ENCODE measurements at regions not wholly inside any gene's neighbourhood (a gene's known extent, or its start where the extent isn't known, plus 50 kb on each side); places are given as distances from the start of the nearest gene placed in this dataset.

DNA sequence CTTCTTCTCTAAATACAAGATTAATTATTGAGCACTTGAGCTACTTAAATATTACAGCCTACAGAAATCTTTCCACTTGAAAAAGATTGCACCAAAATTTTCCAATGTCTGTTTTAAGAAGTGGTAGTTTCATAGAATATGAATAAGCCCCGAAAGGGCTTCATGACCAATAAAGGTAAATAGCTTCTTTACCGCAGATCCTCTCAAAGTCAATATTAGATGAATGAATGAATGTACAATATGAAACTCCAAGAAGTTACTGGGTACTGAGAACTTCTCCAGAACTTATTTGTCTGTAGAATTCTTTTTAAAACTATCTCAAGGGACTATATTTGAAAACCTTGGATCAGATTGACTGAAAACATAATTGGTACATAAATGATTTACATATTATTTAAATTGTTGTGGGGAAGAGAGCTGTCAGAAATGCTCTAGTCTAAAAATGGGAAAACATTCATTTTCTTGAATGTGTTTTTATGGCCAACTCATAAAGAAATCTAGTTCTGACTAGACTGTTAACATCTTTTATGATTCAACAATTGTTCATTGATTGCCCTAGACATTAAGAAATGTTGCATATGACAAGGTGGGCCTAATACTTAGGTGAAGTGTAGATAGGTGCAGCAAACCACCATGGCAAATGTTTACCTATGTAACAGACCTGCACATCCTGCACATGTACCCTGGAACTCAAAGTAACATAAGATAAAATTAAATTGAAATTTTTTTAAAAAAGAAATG is 227.0 kb downstream of the SPRY2 start:
- Mint-ChIP-seq H3K4me3 (no peak overlapping the region), H3K27ac (no peak overlapping the region), H3K27me3 (ENCODE audit: low read depth) (no peaks in the 10 kb centered on the region), H3K4me1 (peaks cover 4% of the 10 kb centered on the region), H3K9me3 (peaks cover 4% of the 10 kb centered on the region), H3K36me3 (ENCODE audit: low read depth) (peaks cover 4% of the 10 kb centered on the region)
- TF ChIP-seq, protein P1, sequence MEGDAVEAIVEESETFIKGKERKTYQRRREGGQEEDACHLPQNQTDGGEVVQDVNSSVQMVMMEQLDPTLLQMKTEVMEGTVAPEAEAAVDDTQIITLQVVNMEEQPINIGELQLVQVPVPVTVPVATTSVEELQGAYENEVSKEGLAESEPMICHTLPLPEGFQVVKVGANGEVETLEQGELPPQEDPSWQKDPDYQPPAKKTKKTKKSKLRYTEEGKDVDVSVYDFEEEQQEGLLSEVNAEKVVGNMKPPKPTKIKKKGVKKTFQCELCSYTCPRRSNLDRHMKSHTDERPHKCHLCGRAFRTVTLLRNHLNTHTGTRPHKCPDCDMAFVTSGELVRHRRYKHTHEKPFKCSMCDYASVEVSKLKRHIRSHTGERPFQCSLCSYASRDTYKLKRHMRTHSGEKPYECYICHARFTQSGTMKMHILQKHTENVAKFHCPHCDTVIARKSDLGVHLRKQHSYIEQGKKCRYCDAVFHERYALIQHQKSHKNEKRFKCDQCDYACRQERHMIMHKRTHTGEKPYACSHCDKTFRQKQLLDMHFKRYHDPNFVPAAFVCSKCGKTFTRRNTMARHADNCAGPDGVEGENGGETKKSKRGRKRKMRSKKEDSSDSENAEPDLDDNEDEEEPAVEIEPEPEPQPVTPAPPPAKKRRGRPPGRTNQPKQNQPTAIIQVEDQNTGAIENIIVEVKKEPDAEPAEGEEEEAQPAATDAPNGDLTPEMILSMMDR (IDR thresholded peaks at IDR 0.05; ENCODE audit: unreplicated experiment in 3 of 3) = no peak

DNA sequence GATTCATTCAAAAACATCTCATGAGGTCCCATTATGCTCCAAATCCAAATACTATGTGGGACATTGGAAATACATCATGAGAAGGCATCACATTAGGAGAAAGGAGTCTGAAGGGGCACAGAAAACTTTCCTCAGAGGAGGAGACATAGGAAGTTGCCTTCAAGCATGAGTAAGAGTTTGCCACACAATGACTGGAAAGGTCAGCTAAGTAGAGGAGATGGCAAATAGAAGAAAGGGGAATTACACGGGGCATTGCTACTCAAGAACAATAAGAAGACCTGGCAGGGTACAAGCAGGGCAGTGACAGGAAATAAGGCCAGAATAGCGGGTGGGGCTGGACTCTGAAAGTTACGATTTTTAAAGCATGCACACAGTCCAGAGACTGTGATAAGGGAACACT is 231.6 kb downstream of the SPRY2 start:
- Mint-ChIP-seq H3K4me3 (no peak overlapping the region), H3K27ac (no peak overlapping the region), H3K27me3 (ENCODE audit: low read depth) (peaks cover 5% of the 10 kb centered on the region), H3K9me3 (no peaks in the 10 kb centered on the region), H3K4me1 (no peaks in the 10 kb centered on the region), H3K36me3 (ENCODE audit: low read depth) (no peaks in the 10 kb centered on the region)
- TF ChIP-seq, protein P1 (IDR thresholded peaks at IDR 0.05; ENCODE audit: unreplicated experiment in 3 of 3) = no peak

DNA sequence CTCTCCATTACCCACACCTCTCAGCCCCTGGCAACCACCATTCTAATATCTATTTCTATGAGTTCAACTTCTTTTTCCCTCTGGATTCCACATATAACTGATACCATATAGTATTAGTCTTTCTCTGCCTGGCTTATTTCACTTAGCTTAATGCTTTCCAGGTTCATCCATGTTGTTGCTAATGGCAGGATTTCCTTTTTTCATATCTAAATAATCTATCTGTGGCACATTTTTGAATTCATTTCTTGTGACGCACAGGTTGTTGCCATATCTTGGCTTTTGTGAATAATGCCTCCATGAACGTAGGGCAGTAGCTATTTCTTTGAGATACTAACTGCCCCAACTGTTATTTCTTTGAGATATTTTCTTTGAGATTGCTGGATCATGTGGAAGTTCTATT is 235.6 kb downstream of the SPRY2 start:
- no peaks in the 10 kb centered on the region for H3K9me3 Mint-ChIP-seq

DNA sequence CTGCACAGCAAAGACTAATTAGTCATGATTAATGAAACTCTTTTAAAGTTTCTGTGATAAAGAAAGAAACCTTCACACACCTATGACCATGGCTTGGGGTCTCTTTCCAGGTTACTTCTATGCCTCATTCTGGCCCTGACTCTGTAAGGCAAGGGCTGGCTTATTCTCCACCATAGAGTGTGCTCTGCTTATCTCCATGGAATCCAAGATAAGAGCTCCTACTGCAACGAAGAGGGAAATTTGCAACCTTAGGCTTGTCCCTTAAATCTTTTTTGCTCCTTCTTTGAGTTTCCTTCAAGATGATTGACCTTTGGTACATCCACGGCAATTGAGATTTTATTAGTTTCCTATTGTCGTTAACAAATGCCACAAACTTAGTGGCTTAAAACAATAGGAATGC is 239.9 kb downstream of the SPRY2 start:
- H3K4me3 Mint-ChIP-seq = no peak overlapping the region
- H3K27ac Mint-ChIP-seq = no peak overlapping the region
- TF ChIP-seq, protein P1 (IDR thresholded peaks at IDR 0.05; ENCODE audit: unreplicated experiment in 3 of 3) = no peak
- no peaks in the 10 kb centered on the region for H3K9me3 Mint-ChIP-seq
- no peaks in the 10 kb centered on the region for H3K36me3 Mint-ChIP-seq (ENCODE audit: low read depth)
- H3K27me3 Mint-ChIP-seq (ENCODE audit: low read depth) = no peaks in the 10 kb centered on the region
- no peaks in the 10 kb centered on the region for H3K4me1 Mint-ChIP-seq

More for the DNA sequence above, 235.6 kb downstream of the SPRY2 start:
- Mint-ChIP-seq H3K4me3 (no peak overlapping the region), H3K36me3 (ENCODE audit: low read depth) (no peaks in the 10 kb centered on the region), H3K27ac (no peak overlapping the region), H3K27me3 (ENCODE audit: low read depth) (peaks cover 5% of the 10 kb centered on the region), H3K4me1 (no peaks in the 10 kb centered on the region)
- TF ChIP-seq, protein P1 (IDR thresholded peaks at IDR 0.05; ENCODE audit: unreplicated experiment in 3 of 3) = no peak

DNA sequence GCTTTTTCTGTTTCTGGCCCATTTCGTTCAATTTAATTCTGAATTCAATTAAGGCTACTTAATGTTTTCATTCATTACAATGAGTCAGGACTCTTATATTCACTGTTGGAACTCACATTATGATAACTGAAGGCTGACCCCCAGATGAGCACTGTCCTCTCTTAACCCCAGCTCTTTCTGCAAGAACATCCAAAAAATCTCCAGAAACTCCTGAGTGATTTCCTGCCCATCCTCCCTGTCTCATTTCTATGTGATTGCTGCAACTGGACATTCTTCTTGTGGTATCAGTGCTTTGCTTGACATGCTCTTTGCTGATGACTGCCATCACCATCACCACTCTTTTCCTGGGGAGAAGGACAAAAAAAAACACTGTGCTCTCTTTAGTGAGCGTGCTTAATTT is 240.3 kb downstream of the SPRY2 start:
- H3K9me3 Mint-ChIP-seq = no peaks in the 10 kb centered on the region
- H3K27me3 Mint-ChIP-seq (ENCODE audit: low read depth) = no peaks in the 10 kb centered on the region
- H3K4me1 Mint-ChIP-seq = no peaks in the 10 kb centered on the region
- TF ChIP-seq, protein P1 (IDR thresholded peaks at IDR 0.05; ENCODE audit: unreplicated experiment in 3 of 3) = no peak
- H3K27ac Mint-ChIP-seq = no peak overlapping the region
- H3K4me3 Mint-ChIP-seq = no peak overlapping the region
- H3K36me3 Mint-ChIP-seq (ENCODE audit: low read depth) = no peaks in the 10 kb centered on the region

DNA sequence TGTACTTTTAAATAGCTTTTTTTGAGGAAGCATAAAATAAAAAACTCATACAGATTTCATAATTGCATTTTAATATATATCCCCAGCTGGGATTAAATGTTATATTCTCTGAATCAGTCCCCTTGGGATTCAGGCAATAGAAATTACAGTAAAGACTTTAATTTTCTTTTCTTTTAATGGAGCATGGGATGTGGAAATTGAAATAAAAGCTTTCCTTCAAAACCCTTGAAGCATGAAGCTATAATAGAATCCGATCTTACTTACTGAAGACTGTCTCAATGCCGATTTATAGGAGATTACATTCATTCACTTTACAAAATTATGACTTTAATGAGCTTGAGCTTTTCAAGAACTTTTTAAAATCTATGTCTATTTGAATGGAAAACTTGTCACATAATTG is 243.4 kb downstream of the SPRY2 start:
- H3K4me3 Mint-ChIP-seq = no peak overlapping the region
- no peak overlapping the region for H3K27ac Mint-ChIP-seq

More for the DNA sequence above, 243.4 kb downstream of the SPRY2 start:
- Mint-ChIP-seq H3K9me3 (peaks cover 5% of the 10 kb centered on the region), H3K36me3 (ENCODE audit: low read depth) (no peaks in the 10 kb centered on the region), H3K27me3 (ENCODE audit: low read depth) (peaks cover 13% of the 10 kb centered on the region), H3K4me1 (no peaks in the 10 kb centered on the region)
- TF ChIP-seq, protein P1 (IDR thresholded peaks at IDR 0.05; ENCODE audit: unreplicated experiment in 3 of 3) = no peak

Data from nephron (organoid).